Activated T-cell treated with anti-CD3 and anti-CD28 coated beads, Interleukin-2, amount 50 U/mL, for 72 hours (primary cell): ENCODE measurements at regions not wholly inside any gene's neighbourhood (a gene's known extent, or its start where the extent isn't known, plus 50 kb on each side); places are given as distances from the start of the nearest gene placed in this dataset.

Experiments
- ATAC-seq, 2 donors: fragments of 150-1000 bp; cut with Tn5 transposase; replicated peaks in 1 of 2; 2 replicates each; pipeline ENCODE4 v1.10.0; 2021; ENCODE audit warnings: moderate library complexity in 2 of 2, mild to moderate bottlenecking in 1 of 2
- DNase-seq, 2 donors: peaks; one replicate each; pipeline ENCODE4 v3.0.0; 2021 to 2022; ENCODE audit warnings: mixed read lengths in 1 of 2
- H3K27ac Mint-ChIP-seq: one replicate; pipeline ENCODE4 v1.8.0; 2022; ENCODE audit warnings: mild to moderate bottlenecking, moderate library complexity, mixed read lengths
- H3K27me3 Mint-ChIP-seq: one replicate; pipeline ENCODE4 v1.8.0; 2022; ENCODE audit warnings: low read depth, mixed read lengths
- H3K36me3 Mint-ChIP-seq, 2 donors: one replicate each; pipeline ENCODE4 v1.8.0; 2022; ENCODE audit warnings: mixed read lengths in 2 of 2, mild to moderate bottlenecking in 1 of 2; ENCODE audit not compliant: insufficient read depth in 2 of 2
- H3K4me1 Mint-ChIP-seq: one replicate; pipeline ENCODE4 v1.8.0; 2022; ENCODE audit warnings: low read depth, mixed read lengths
- H3K4me3 Mint-ChIP-seq, 2 donors: one replicate each; pipeline ENCODE4 v1.8.0; 2022; ENCODE audit warnings: mild to moderate bottlenecking in 2 of 2, mixed read lengths in 2 of 2, moderate library complexity in 2 of 2
- H3K9me3 Mint-ChIP-seq, 2 donors: one replicate each; pipeline ENCODE4 v1.8.0; 2022; ENCODE audit warnings: mixed read lengths in 2 of 2

DNA sequence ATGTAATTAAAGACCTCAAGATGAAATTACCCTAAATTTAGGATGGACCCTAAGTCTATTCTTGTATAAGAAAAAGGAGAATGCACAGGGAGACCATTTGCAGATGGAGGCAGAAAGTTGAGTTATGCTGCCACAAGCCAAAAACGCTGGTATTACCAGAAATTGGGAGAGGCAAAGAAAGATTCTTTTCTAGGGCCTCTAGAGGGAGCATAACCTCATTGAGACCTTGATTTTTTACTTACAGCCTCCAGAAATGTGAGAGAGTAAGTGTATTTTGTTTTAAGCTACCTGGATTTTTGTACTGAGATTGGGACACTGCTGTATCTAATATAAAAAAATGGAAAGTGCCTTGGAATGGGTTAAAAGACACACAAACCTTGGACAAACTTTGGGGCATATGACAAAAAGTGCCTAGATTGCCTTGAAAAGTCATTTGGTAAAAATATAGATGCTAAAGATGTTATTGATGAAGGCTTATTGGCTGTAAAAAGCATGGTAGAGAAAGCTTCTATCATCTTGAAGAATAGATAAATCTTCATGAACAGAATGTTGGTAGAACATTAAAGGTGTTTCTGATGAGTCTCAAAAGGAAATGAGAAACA, 174.7 kb upstream of the PRDM9 start:
- Mint-ChIP-seq H3K4me3 (no peak overlapping the region), H3K4me1 (no peaks in the 10 kb centered on the region), H3K27me3 (no peaks in the 10 kb centered on the region), H3K27ac (no peak overlapping the region), H3K36me3 (no peaks in the 10 kb centered on the region), H3K9me3 (peaks cover 3 to 4% of the 10 kb centered on the region in 2 donors)
- ATAC-seq (no peak), DNase-seq (no peak)

GRCh38 chr5:23330726-23331125, 176.7 kb upstream of the PRDM9 start:
- Mint-ChIP-seq H3K4me1 (no peaks in the 10 kb centered on the region), H3K27ac (no peak overlapping the region), H3K36me3 (no peaks in the 10 kb centered on the region), H3K27me3 (no peaks in the 10 kb centered on the region), H3K4me3 (no peak overlapping the region), H3K9me3 (peaks cover 3 to 4% of the 10 kb centered on the region in 2 donors)
- DNase-seq, result no peak
- ATAC-seq, result no peak

GRCh38 chr5:23319901-23320300, 187.5 kb upstream of the PRDM9 start:
- Mint-ChIP-seq H3K27ac (no peak overlapping the region), H3K9me3 (peaks cover 14% of the 10 kb centered on the region in 2 donors), H3K4me3 (no peak overlapping the region), H3K36me3 (peaks cover 0 to 3% of the 10 kb centered on the region in 2 donors), H3K4me1 (no peaks in the 10 kb centered on the region), H3K27me3 (no peaks in the 10 kb centered on the region)
- ATAC-seq (no peak), DNase-seq (no peak)

- Mint-ChIP-seq H3K4me3 (no peak overlapping the region), H3K36me3 (peaks cover 0 to 3% of the 10 kb centered on the region in 2 donors), H3K4me1 (no peaks in the 10 kb centered on the region), H3K27me3 (no peaks in the 10 kb centered on the region), H3K27ac (no peak overlapping the region), H3K9me3 (peaks cover 14% of the 10 kb centered on the region in 2 donors)
- no peak for DNase-seq
- no peak for ATAC-seq
These were observed 188.4 kb upstream of the PRDM9 start for GRCh38 chr5:23318960-23319359.

DNA sequence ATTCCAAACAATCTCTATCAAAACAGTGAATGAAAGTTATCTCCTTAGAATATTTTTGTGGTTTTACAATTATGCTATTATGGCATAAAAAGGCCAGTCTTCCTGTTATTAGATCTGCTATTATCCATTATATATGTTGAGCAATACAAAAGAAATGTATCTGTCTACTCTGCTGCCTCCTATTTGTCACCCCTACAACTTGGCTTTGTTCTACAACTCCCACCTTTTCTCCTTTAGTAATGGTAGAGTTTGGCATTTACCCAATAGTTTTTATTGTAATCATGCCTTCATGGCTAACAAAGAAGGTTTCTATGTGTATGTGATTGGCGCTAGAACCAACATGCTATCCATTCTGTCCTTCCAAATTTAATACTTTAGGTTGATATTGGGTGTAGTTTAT, 189.2 kb upstream of the PRDM9 start:
- Mint-ChIP-seq H3K9me3 (peaks cover 9 to 11% of the 10 kb centered on the region in 2 donors), H3K36me3 (peaks cover 0 to 3% of the 10 kb centered on the region in 2 donors), H3K27ac (no peak overlapping the region), H3K4me3 (no peak overlapping the region), H3K27me3 (no peaks in the 10 kb centered on the region), H3K4me1 (no peaks in the 10 kb centered on the region)
- no peak for ATAC-seq
- DNase-seq, result no peak

- no peaks in the 10 kb centered on the region for H3K4me1 Mint-ChIP-seq
- no peaks in the 10 kb centered on the region for H3K27me3 Mint-ChIP-seq
- peaks cover 7 to 13% of the 10 kb centered on the region in 2 donors for H3K9me3 Mint-ChIP-seq
- H3K27ac Mint-ChIP-seq, result no peak overlapping the region
- no peak overlapping the region for H3K4me3 Mint-ChIP-seq
- H3K36me3 Mint-ChIP-seq, result peaks cover 3% of the 10 kb centered on the region in 2 donors
- no peak for ATAC-seq
- no peak for DNase-seq
These were observed 191.3 kb upstream of the PRDM9 start for GRCh38 chr5:23316060-23316591.

DNA sequence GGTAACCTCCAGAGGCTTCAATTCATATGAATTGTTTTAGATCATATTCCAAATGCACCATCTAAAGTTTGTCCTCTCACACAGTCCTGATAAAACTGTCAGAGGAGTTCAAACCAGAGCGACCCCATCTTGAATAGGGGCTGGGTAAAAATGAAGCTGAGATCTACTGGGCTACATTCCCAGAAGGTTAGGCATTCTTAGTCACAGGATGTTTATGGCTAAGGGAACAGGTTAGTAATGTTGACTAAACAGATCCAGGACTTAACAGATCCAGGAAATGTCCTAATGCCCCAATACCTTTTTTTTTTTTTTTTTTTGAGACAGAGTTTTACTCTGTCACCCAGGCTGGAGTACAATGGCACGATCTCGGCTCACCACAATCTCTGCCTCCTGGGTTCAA, 192.6 kb upstream of the PRDM9 start:
- no peak overlapping the region for H3K27ac Mint-ChIP-seq
- no peak for ATAC-seq
- H3K27me3 Mint-ChIP-seq, result no peaks in the 10 kb centered on the region
- H3K4me3 Mint-ChIP-seq, result no peak overlapping the region
- peaks cover 9 to 13% of the 10 kb centered on the region in 2 donors for H3K9me3 Mint-ChIP-seq
- peaks cover 3% of the 10 kb centered on the region in 2 donors for H3K36me3 Mint-ChIP-seq
- DNase-seq, result no peak
- H3K4me1 Mint-ChIP-seq, result no peaks in the 10 kb centered on the region

- Mint-ChIP-seq H3K27me3 (no peaks in the 10 kb centered on the region), H3K4me1 (no peaks in the 10 kb centered on the region), H3K4me3 (no peak overlapping the region), H3K36me3 (peaks cover 0 to 2% of the 10 kb centered on the region in 2 donors), H3K27ac (no peak overlapping the region), H3K9me3 (peaks cover 9 to 13% of the 10 kb centered on the region in 2 donors)
- ATAC-seq, result no peak
- no peak for DNase-seq
These were observed 202.4 kb upstream of the PRDM9 start for GRCh38 chr5:23305055-23305454.

DNA sequence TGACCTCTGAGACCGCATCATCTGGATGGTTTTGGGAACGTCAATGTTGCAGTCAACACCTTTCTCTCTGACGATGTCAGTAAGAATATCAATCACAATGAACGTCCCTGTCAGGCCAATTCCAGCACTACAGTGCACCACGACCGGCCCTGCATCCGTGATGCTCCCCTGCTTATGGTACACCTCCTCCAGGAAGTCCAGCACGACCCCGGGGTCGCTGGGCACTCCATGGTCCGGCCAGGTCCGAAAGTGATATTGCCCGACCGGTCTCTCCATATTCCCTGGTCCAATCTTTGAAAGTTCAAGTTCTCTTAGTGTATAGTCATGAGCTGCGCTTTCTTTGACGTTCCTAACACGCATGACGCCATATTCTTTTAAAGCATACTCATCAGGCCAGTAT, 203.6 kb upstream of the PRDM9 start:
- no peak for ATAC-seq
- no peak for DNase-seq
- H3K4me1 Mint-ChIP-seq, result no peaks in the 10 kb centered on the region
- no peak overlapping the region for H3K4me3 Mint-ChIP-seq
- no peak overlapping the region for H3K27ac Mint-ChIP-seq
- peaks cover 9 to 13% of the 10 kb centered on the region in 2 donors for H3K9me3 Mint-ChIP-seq
- H3K27me3 Mint-ChIP-seq, result no peaks in the 10 kb centered on the region
- H3K36me3 Mint-ChIP-seq, result peaks cover 0 to 2% of the 10 kb centered on the region in 2 donors

DNA sequence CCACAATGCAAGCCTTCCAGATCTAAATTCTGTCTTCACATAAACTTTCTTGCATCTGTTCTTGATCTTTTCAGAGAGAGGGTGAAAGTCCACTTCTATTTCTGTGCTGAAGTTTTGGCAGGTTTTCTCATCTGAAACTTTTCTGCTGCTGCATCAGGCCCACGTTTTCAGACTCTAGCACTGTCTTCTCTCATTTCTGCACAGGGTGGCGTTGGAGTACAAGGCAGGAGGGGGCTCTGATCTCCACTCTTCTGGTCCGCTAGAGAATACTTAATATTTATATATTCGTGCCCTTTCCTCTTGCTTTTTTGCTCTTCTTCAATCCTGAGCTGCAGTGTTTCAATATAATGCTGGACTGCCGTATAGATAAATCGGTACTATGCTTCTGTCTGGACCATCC, 204.0 kb upstream of the PRDM9 start:
- no peak overlapping the region for H3K27ac Mint-ChIP-seq
- no peaks in the 10 kb centered on the region for H3K4me1 Mint-ChIP-seq
- ATAC-seq (no peak), DNase-seq (no peak)
- H3K27me3 Mint-ChIP-seq, result no peaks in the 10 kb centered on the region
- peaks cover 0 to 2% of the 10 kb centered on the region in 2 donors for H3K36me3 Mint-ChIP-seq
- peaks cover 9 to 13% of the 10 kb centered on the region in 2 donors for H3K9me3 Mint-ChIP-seq
- H3K4me3 Mint-ChIP-seq, result no peak overlapping the region

DNA sequence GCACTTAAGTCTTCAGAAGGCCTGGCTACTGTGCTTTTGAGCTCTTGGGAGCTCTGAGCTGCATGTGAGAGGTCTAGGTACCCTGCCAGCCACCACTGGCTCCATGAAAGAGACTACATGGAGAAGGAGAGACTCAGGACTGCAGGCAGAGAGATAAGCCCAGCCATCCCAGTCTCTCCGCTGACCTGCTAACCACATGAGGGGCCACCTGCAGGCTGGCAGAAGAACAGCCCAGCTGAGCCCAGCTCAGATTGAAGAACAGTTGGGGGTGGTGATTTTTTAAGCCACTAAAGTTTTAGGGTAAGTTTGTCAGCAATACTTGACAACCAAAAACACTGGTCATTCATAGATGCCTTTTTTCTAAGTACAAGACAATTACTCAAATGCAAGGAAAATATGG, 205.0 kb upstream of the PRDM9 start:
- no peak for ATAC-seq

DNA sequence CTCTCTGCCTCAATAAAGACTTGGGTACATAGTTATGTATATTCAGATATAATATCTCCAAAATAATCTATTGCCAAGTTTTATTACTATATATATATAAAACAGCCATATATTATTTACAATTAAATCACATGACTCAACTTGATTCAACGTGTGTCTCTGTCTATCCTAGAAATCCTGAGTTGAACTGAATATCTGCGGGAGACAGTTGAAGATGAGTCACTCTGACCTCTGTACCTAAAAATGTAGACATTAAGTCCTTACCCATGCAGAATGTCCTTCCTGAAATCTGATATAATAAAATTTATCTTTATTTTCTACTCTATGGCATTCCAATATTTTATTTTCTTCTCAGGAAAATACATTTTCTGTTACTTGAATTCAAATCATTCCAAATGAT, 218.2 kb upstream of the PRDM9 start:
- Mint-ChIP-seq H3K9me3 (peaks cover 3 to 12% of the 10 kb centered on the region in 2 donors), H3K36me3 (no peaks in the 10 kb centered on the region), H3K27me3 (no peaks in the 10 kb centered on the region), H3K27ac (no peak overlapping the region), H3K4me1 (no peaks in the 10 kb centered on the region), H3K4me3 (no peak overlapping the region)
- ATAC-seq (no peak), DNase-seq (no peak)

More for the DNA sequence above, 205.0 kb upstream of the PRDM9 start:
- Mint-ChIP-seq H3K4me3 (no peak overlapping the region), H3K27ac (no peak overlapping the region), H3K4me1 (no peaks in the 10 kb centered on the region), H3K36me3 (peaks cover 0 to 2% of the 10 kb centered on the region in 2 donors), H3K9me3 (peaks cover 7 to 13% of the 10 kb centered on the region in 2 donors), H3K27me3 (no peaks in the 10 kb centered on the region)
- DNase-seq, result no peak

GRCh38 chr5:23284656-23285055, 222.8 kb upstream of the PRDM9 start:
- DNase-seq, result no peak
- Mint-ChIP-seq H3K4me3 (no peak overlapping the region), H3K9me3 (peaks cover 2 to 4% of the 10 kb centered on the region in 2 donors), H3K4me1 (no peaks in the 10 kb centered on the region), H3K27me3 (no peaks in the 10 kb centered on the region), H3K27ac (no peak overlapping the region), H3K36me3 (no peaks in the 10 kb centered on the region)
- ATAC-seq, result no peak

- Mint-ChIP-seq H3K36me3 (no peaks in the 10 kb centered on the region), H3K4me3 (no peak overlapping the region), H3K27ac (no peak overlapping the region), H3K27me3 (no peaks in the 10 kb centered on the region), H3K9me3 (peaks cover 3 to 4% of the 10 kb centered on the region in 2 donors), H3K4me1 (no peaks in the 10 kb centered on the region)
- no peak for DNase-seq
- no peak for ATAC-seq
These were observed 233.2 kb upstream of the PRDM9 start for GRCh38 chr5:23274171-23274570.
